Esophagus squamous epithelium (tissue), 4 donors: ENCODE measurements at regions not wholly inside any gene's neighbourhood (a gene's known extent, or its start where the extent isn't known, plus 50 kb on each side); places are given as distances from the start of the nearest gene placed in this dataset.

Experiments
- POLR2A ChIP-seq, 4 donors: fragments of 450-650 bp; IDR thresholded peaks; one replicate each; pipeline ENCODE4 v1.6.1; 2017; ENCODE audit warnings: antibody characterized with exemption in 4 of 4, mild to moderate bottlenecking in 4 of 4, moderate library complexity in 3 of 4
- TF ChIP-seq, protein P1 (sequence below), 6 experiments: fragments of 450-650 bp in 4 of 6; fragments of 200-600 bp in 2 of 6; sonication (generic) in 2 of 6; IDR thresholded peaks; one replicate each; pipeline ENCODE4 v1.5.1; 2016 to 2019; ENCODE audit warnings: antibody characterized with exemption in 6 of 6, mild to moderate bottlenecking in 4 of 6, moderate library complexity in 4 of 6

DNA sequence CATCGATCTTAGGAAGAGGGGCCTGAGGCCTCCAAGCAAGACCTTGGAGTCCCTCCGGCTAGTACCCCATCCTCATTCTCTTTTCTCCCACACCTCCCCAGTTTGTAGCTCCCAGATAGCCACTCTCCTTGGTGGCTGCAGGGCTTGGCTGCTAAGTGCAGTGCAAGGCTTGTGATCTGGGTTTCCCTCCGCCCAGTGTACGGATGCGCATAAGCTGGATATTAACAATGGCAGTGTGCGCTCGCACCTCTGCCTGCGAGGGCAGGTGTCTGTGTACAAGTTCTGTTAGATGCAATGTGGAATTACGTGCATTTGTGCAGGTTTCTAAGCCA is 71.0 kb upstream of the TBCA start:
- TF ChIP-seq, protein P1, sequence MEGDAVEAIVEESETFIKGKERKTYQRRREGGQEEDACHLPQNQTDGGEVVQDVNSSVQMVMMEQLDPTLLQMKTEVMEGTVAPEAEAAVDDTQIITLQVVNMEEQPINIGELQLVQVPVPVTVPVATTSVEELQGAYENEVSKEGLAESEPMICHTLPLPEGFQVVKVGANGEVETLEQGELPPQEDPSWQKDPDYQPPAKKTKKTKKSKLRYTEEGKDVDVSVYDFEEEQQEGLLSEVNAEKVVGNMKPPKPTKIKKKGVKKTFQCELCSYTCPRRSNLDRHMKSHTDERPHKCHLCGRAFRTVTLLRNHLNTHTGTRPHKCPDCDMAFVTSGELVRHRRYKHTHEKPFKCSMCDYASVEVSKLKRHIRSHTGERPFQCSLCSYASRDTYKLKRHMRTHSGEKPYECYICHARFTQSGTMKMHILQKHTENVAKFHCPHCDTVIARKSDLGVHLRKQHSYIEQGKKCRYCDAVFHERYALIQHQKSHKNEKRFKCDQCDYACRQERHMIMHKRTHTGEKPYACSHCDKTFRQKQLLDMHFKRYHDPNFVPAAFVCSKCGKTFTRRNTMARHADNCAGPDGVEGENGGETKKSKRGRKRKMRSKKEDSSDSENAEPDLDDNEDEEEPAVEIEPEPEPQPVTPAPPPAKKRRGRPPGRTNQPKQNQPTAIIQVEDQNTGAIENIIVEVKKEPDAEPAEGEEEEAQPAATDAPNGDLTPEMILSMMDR (IDR thresholded peaks at IDR 0.05): no peak
- no peak for TF ChIP-seq POLR2A (IDR thresholded peaks at IDR 0.05)
